ENCODE measurements at regions not wholly inside any gene's neighbourhood (a gene's known extent, or its start where the extent isn't known, plus 50 kb on each side); places are given as distances from the start of the nearest gene placed in this dataset.
A peak's percentile ranks its signal among the peaks of the same experiment; 100 is the strongest.
"Not testable (repeated sequence)": the region's sequence is repeated elsewhere in the genome, so short reads cannot be mapped to it uniquely, and the experiment has no call there.

- BruUV-seq (replicated peaks): no TSS peak
- DNase-seq (ENCODE audit: low read depth, low spot score): no peak
Observed at GRCh38 chr12:102669056-102669455, 188.7 kb upstream of the IGF1 start.

GRCh38 chr12:102666176-102666575 is 185.8 kb upstream of the IGF1 start:
- in situ Hi-C loops (cut with HindIII; ENCODE audit: low pct_unique_long_range_greater_than_20kb, low sequenced_read_pairs): not testable (repeated sequence)

More at GRCh38 chr12:102669056-102669455, 188.7 kb upstream of the IGF1 start:
- no peak for ATAC-seq
- CTCF ChIA-PET: no interaction called here
- in situ Hi-C loops (cut with HindIII; ENCODE audit: low pct_unique_long_range_greater_than_20kb, low sequenced_read_pairs) (no loop called here), intact Hi-C loops (cut with micrococcal nuclease; ENCODE audit: unreplicated experiment) (no loop called here)
- POLR2A ChIA-PET: no interaction called here
- Histone ChIP-seq H3K4me3 (ENCODE audit: low read depth in 2 of 2, low read length in 2 of 2) (no peak overlapping the region), H3K4me1 (ENCODE audit: control insufficient read depth, insufficient read depth, low read length) (no peaks in the 10 kb centered on the region), H3K36me3 (ENCODE audit: control insufficient read depth, insufficient read depth, low read length) (no peaks in the 10 kb centered on the region), H3K27me3 (ENCODE audit: control insufficient read depth, insufficient read depth, low read length) (no peaks in the 10 kb centered on the region), H3K9me3 (ENCODE audit: control insufficient read depth, insufficient read depth, low read depth, low read length) (no peaks in the 10 kb centered on the region), H3K27ac (ENCODE audit: low read length) (no peak overlapping the region)
- TF ChIP-seq CTCF (IDR thresholded peaks at IDR 0.05) (no peak), TCF7L2 (IDR thresholded peaks at IDR 0.05; ENCODE audit: low read depth, low read length) (no peak), POLR2AphosphoS5 (IDR thresholded peaks at IDR 0.05; ENCODE audit: low read depth, low read length) (no peak), REST (IDR thresholded peaks at IDR 0.05; ENCODE audit: insufficient read depth in 1 of 2, low read depth in 2 of 2, low read length in 1 of 2) (no peak), SIN3A (IDR thresholded peaks at IDR 0.05; ENCODE audit: borderline replicate concordance, insufficient read depth, low read depth, low read length) (no peak)

GRCh38 chr12:102659200-102659911 is 179.0 kb upstream of the IGF1 start:
- intact Hi-C loops (cut with micrococcal nuclease; ENCODE audit: unreplicated experiment) (no loop called here), in situ Hi-C loops (cut with HindIII; ENCODE audit: low pct_unique_long_range_greater_than_20kb, low sequenced_read_pairs) (no loop called here)
- DNase-seq (ENCODE audit: low read depth, low spot score) (no peak), ATAC-seq (no peak)
- no peaks in the 10 kb centered on the region for H3K27me3 ChIP-seq (ENCODE audit: control insufficient read depth, insufficient read depth, low read length)
- no peak overlapping the region for H3K4me3 ChIP-seq (ENCODE audit: low read depth in 2 of 2, low read length in 2 of 2)
- no peaks in the 10 kb centered on the region for H3K4me1 ChIP-seq (ENCODE audit: control insufficient read depth, insufficient read depth, low read length)
- H3K27ac ChIP-seq (ENCODE audit: low read length): no peak overlapping the region
- TF ChIP-seq SIN3A (IDR thresholded peaks at IDR 0.05; ENCODE audit: borderline replicate concordance, insufficient read depth, low read depth, low read length) (no peak), CTCF (IDR thresholded peaks at IDR 0.05) (peak; percentile 21)
- ChIA-PET CTCF (no interaction called here), POLR2A (no interaction called here)
- H3K36me3 ChIP-seq (ENCODE audit: control insufficient read depth, insufficient read depth, low read length): no peaks in the 10 kb centered on the region
- no TSS peak for BruUV-seq (replicated peaks)
- H3K9me3 ChIP-seq (ENCODE audit: control insufficient read depth, insufficient read depth, low read depth, low read length): no peaks in the 10 kb centered on the region

More at GRCh38 chr12:102666176-102666575, 185.8 kb upstream of the IGF1 start:
- H3K9me3 ChIP-seq (ENCODE audit: control insufficient read depth, insufficient read depth, low read depth, low read length); POLR2A ChIA-PET; CTCF ChIA-PET; DNase-seq (ENCODE audit: low read depth, low spot score); H3K27ac ChIP-seq (ENCODE audit: low read length); BruUV-seq (replicated peaks); H3K36me3 ChIP-seq (ENCODE audit: control insufficient read depth, insufficient read depth, low read length); ATAC-seq; H3K4me3 ChIP-seq (ENCODE audit: low read depth in 2 of 2, low read length in 2 of 2); H3K4me1 ChIP-seq (ENCODE audit: control insufficient read depth, insufficient read depth, low read length); H3K27me3 ChIP-seq (ENCODE audit: control insufficient read depth, insufficient read depth, low read length); intact Hi-C loops (cut with micrococcal nuclease; ENCODE audit: unreplicated experiment): not testable (repeated sequence)
